SK-N-SH (cell line): ENCODE measurements at regions not wholly inside any gene's neighbourhood (a gene's known extent, or its start where the extent isn't known, plus 50 kb on each side); places are given as distances from the start of the nearest gene placed in this dataset.
"Not testable (repeated sequence)": the region's sequence is repeated elsewhere in the genome, so short reads cannot be mapped to it uniquely, and the experiment has no call there.

ENCODE experiments used
- CTCF ChIA-PET: fragments of 300-600, 350-600 bp; formaldehyde crosslinking; extraction: SDS; loops from one replicate; lab custom pipeline; 2021; lab: Yijun Ruan, JAX
- POLR2A ChIA-PET: fragments of 350-600 bp; sonication (Branson Sonifier 250); formaldehyde crosslinking; extraction: SDS; loops from one replicate; lab custom pipeline; 2020; ENCODE audit warnings: antibody characterized with exemption, inconsistent platforms; lab: Yijun Ruan, JAX
- DNase-seq: peaks from one replicate; pipeline ENCODE4 v3.0.0; 2012
- H2AFZ ChIP-seq: fragments of 200-600 bp; sonication (generic); 2 replicates; pipeline ENCODE4 v1.8.1; 2016; ENCODE audit warnings: antibody characterized with exemption, mild to moderate bottlenecking, low read depth
- H3F3A ChIP-seq: fragments of 200-600 bp; sonication (generic); replicated peaks from 2 replicates; pipeline ENCODE3; 2016; ENCODE audit warnings: antibody characterized with exemption, mild to moderate bottlenecking; ENCODE audit not compliant: insufficient read depth
- H3K27ac ChIP-seq, 2 experiments: fragments of 200-500 bp in 1 of 2; fragments of 200-600 bp in 1 of 2; sonication (Bioruptor generic) in 1 of 2; sonication (generic), shearing (Covaris generic) in 1 of 2; 2 replicates each; pipeline versions ENCODE4 v1.5.1 to v1.6.1; 2014 to 2016; ENCODE audit warnings: low read depth in 2 of 2, inconsistent platforms in 1 of 2, low read length in 1 of 2, mild to moderate bottlenecking in 1 of 2, mixed read lengths in 1 of 2
- H3K27me3 ChIP-seq: fragments of 200-600 bp; sonication (generic), shearing (Covaris generic); 2 replicates; pipeline ENCODE4 v1.6.1; 2016; ENCODE audit warnings: mixed run types; ENCODE audit not compliant: insufficient read depth
- H3K36me3 ChIP-seq, 2 experiments: fragments of 200-500 bp in 1 of 2; fragments of 200-600 bp in 1 of 2; sonication (Bioruptor generic) in 1 of 2; sonication (generic) in 1 of 2; replicated peaks in 1 of 2; 2 replicates each; pipeline versions ENCODE3 to v1.5.1; 2014 to 2016; ENCODE audit warnings: low read length in 1 of 2, mild to moderate bottlenecking in 1 of 2; ENCODE audit not compliant: insufficient read depth in 2 of 2, control insufficient read depth in 1 of 2
- H3K4me1 ChIP-seq, 2 experiments: fragments of 200-500 bp in 1 of 2; fragments of 200-600 bp in 1 of 2; sonication (Bioruptor generic) in 1 of 2; sonication (generic), shearing (Covaris generic) in 1 of 2; 2 replicates each; pipeline versions ENCODE4 v1.5.1 to v1.6.1; 2014 to 2016; ENCODE audit warnings: low read depth in 1 of 2, low read length in 1 of 2, mixed run types in 1 of 2; ENCODE audit not compliant: insufficient read depth in 2 of 2, control insufficient read depth in 1 of 2
- H3K4me2 ChIP-seq: fragments of 200-600 bp; sonication (generic), shearing (Covaris generic); 2 replicates; pipeline ENCODE4 v1.6.1; 2017; ENCODE audit warnings: mixed run types
- H3K4me3 ChIP-seq, 2 experiments: fragments of 200-500 bp in 1 of 2; fragments of 200-600 bp in 1 of 2; sonication (Bioruptor generic) in 1 of 2; sonication (generic), shearing (Covaris generic) in 1 of 2; 2 replicates each; pipeline versions ENCODE4 v1.5.1 to v1.8.1; 2014 to 2016; ENCODE audit warnings: low read depth in 2 of 2, inconsistent platforms in 1 of 2, low read length in 1 of 2, mild to moderate bottlenecking in 1 of 2, mixed read lengths in 1 of 2, moderate library complexity in 1 of 2
- H3K79me2 ChIP-seq: fragments of 200-600 bp; sonication (generic); 2 replicates; pipeline ENCODE4 v1.8.1; 2017; ENCODE audit warnings: mild to moderate bottlenecking; ENCODE audit not compliant: insufficient read depth
- H3K9ac ChIP-seq: fragments of 200-600 bp; sonication (generic); 2 replicates; pipeline ENCODE4 v1.6.1; 2017; ENCODE audit warnings: mixed run types
- H3K9me2 ChIP-seq: fragments of 200-600 bp; sonication (generic); 2 replicates; pipeline ENCODE4 v1.6.1; 2017; ENCODE audit warnings: mixed run types
- H3K9me3 ChIP-seq: fragments of 200-600 bp; sonication (generic); 2 replicates; pipeline ENCODE4 v1.6.1; 2017; ENCODE audit warnings: mixed run types, mild to moderate bottlenecking, moderate library complexity
- H4K20me1 ChIP-seq: fragments of 200-600 bp; sonication (generic); 2 replicates; pipeline ENCODE4 v1.6.1; 2017; ENCODE audit warnings: mild to moderate bottlenecking, mixed run types; ENCODE audit not compliant: insufficient read depth
- EZH2phosphoT487 ChIP-seq: fragments of 200-600 bp; sonication (generic); IDR thresholded peaks from 2 replicates; pipeline ENCODE4 v1.6.1; 2017; ENCODE audit warnings: low read depth, mixed run types, mild to moderate bottlenecking, antibody characterized with exemption, moderate library complexity, borderline replicate concordance
- FOXJ3 ChIP-seq: sonication (generic); formaldehyde crosslinking; IDR thresholded peaks from 2 replicates; pipeline ENCODE4 v1.5.1; 2020; ENCODE audit warnings: mild to moderate bottlenecking, missing genetic modification reagents
- FOXM1 ChIP-seq: IDR thresholded peaks from 2 replicates; pipeline ENCODE4 v1.4.0; 2012; ENCODE audit warnings: low read depth, mild to moderate bottlenecking
- IRF3 ChIP-seq: fragments of 150-350 bp; IDR thresholded peaks from 2 replicates; pipeline ENCODE4 v1.6.1; 2016; ENCODE audit warnings: mild to moderate bottlenecking, low read depth, low read length
- JUND ChIP-seq: IDR thresholded peaks from 2 replicates; pipeline ENCODE4 v1.4.0; 2012
- MAX ChIP-seq: IDR thresholded peaks from 2 replicates; pipeline ENCODE4 v1.4.0; 2012; ENCODE audit warnings: low read depth
- MEF2A ChIP-seq: IDR thresholded peaks from 2 replicates; pipeline ENCODE4 v1.4.0; 2012; ENCODE audit warnings: low read depth, borderline replicate concordance
- MXI1 ChIP-seq: IDR thresholded peaks from 2 replicates; pipeline ENCODE4 v1.6.1; 2012; ENCODE audit warnings: mild to moderate bottlenecking, low read depth, low read length, improper control_type of control experiment
- NRF1 ChIP-seq: IDR thresholded peaks from 2 replicates; pipeline ENCODE4 v1.6.1; 2012; ENCODE audit warnings: low read depth, mild to moderate bottlenecking, low read length
- RAD21 ChIP-seq: IDR thresholded peaks from 2 replicates; pipeline ENCODE4 v1.6.1; 2012; ENCODE audit warnings: mild to moderate bottlenecking, low read length
- REST ChIP-seq: IDR thresholded peaks from 2 replicates; pipeline ENCODE4 v1.6.1; 2012; ENCODE audit warnings: mild to moderate bottlenecking, low read depth, low read length, moderate library complexity
- SMC3 ChIP-seq: IDR thresholded peaks from 2 replicates; pipeline ENCODE4 v1.6.1; 2012; ENCODE audit warnings: low read depth, low read length, improper control_type of control experiment
- TEAD4 ChIP-seq: IDR thresholded peaks from 2 replicates; pipeline ENCODE4 v1.4.0; 2012; ENCODE audit warnings: mild to moderate bottlenecking, borderline replicate concordance; ENCODE audit not compliant: insufficient read depth
- USF1 ChIP-seq: IDR thresholded peaks from 2 replicates; pipeline ENCODE4 v1.4.0; 2012; ENCODE audit warnings: low read depth, borderline replicate concordance
- YY1 ChIP-seq: IDR thresholded peaks from 2 replicates; pipeline ENCODE4 v1.4.0; 2012; ENCODE audit warnings: low read depth, mild to moderate bottlenecking
- ZBTB33 ChIP-seq: IDR thresholded peaks from 2 replicates; pipeline ENCODE4 v1.4.0; 2012; ENCODE audit warnings: low read depth, borderline replicate concordance
- WGBS: methylation state at CpG from one replicate; pipeline ENCODE4 v1.1.6; 2017; ENCODE audit warnings: low lambda C conversion rate; 5-methylcytosine and 5-hydroxymethylcytosine counted together

GRCh38 chr2:58699411-58699810 lies 458.3 kb upstream of the FANCL start:
- H3K4me2 ChIP-seq, result no peak overlapping the region
- no peaks in the 10 kb centered on the region for H3K27me3 ChIP-seq
- no peaks in the 10 kb centered on the region for H3K9me3 ChIP-seq
- POLR2A ChIA-PET, result no interaction called here
- no peak overlapping the region for H3K27ac ChIP-seq
- no peak overlapping the region for H2AFZ ChIP-seq
- DNase-seq, result no peak
- no peaks in the 10 kb centered on the region for H3K9me2 ChIP-seq
- no peaks in the 10 kb centered on the region for H3K4me1 ChIP-seq
- no peak overlapping the region for H3K9ac ChIP-seq
- H3K79me2 ChIP-seq, result no peaks in the 10 kb centered on the region
- H4K20me1 ChIP-seq, result no peaks in the 10 kb centered on the region
- H3K36me3 ChIP-seq, result no peaks in the 10 kb centered on the region
- no peaks in the 10 kb centered on the region for H3F3A ChIP-seq
- TF ChIP-seq SMC3 (no peak), MXI1 (no peak), REST (no peak), YY1 (no peak), JUND (no peak), MEF2A (no peak), MAX (no peak)
- no peak overlapping the region for H3K4me3 ChIP-seq
- WGBS, result 19% methylated on average over 3 of the region's 3 CpGs
- CTCF ChIA-PET, result no interaction called here

GRCh38 chr2:58698620-58699019 lies 457.5 kb upstream of the FANCL start:
- WGBS, result 48% methylated on average over 4 of the region's 4 CpGs
- Histone ChIP-seq H3K9me2 (no peaks in the 10 kb centered on the region), H3K79me2 (no peaks in the 10 kb centered on the region), H3K27ac (no peak overlapping the region), H3K27me3 (no peaks in the 10 kb centered on the region), H3K4me1 (no peaks in the 10 kb centered on the region), H2AFZ (no peak overlapping the region), H3K9ac (no peak overlapping the region), H3K4me2 (no peak overlapping the region), H3F3A (no peaks in the 10 kb centered on the region), H3K36me3 (no peaks in the 10 kb centered on the region), H3K9me3 (no peaks in the 10 kb centered on the region), H3K4me3 (no peak overlapping the region)
- POLR2A ChIA-PET, result no interaction called here
- CTCF ChIA-PET, result interaction anchor here (1.4 kb wide), 1 partner anchor 10 kb away, joined by 3 read pairs; no protein-coding TSS in a partner anchor
- no peak for TF ChIP-seq NRF1
- no peak for TF ChIP-seq ZBTB33
- no peak for TF ChIP-seq USF1
- TF ChIP-seq FOXM1, result no peak
- TF ChIP-seq EZH2phosphoT487, result no peak
- no peak for TF ChIP-seq TEAD4
- TF ChIP-seq FOXJ3 (CRISPR knock-in tag), result no peak
- no peak for TF ChIP-seq IRF3
- TF ChIP-seq JUND, result no peak
- no peak for TF ChIP-seq RAD21
- TF ChIP-seq, all 33 proteins: peak for 0
- DNase-seq, result no peak
- H4K20me1 ChIP-seq, result no peaks in the 10 kb centered on the region

GRCh38 chr2:58694114-58694513 lies 453.0 kb upstream of the FANCL start:
- H3K4me1 ChIP-seq, H3K4me2 ChIP-seq, POLR2A ChIA-PET, DNase-seq, H3K27ac ChIP-seq, H3K4me3 ChIP-seq, H3F3A ChIP-seq, H3K9me2 ChIP-seq, H4K20me1 ChIP-seq, H3K36me3 ChIP-seq, H2AFZ ChIP-seq, H3K79me2 ChIP-seq, H3K9me3 ChIP-seq, H3K9ac ChIP-seq, H3K27me3 ChIP-seq: not testable (repeated sequence)
- WGBS, result 53% methylated on average over 2 of the region's 2 CpGs
- CTCF ChIA-PET, result interaction anchor here (0.6 to 1.3 kb wide), 2 partner anchors 13 to 613 kb away, joined by 3 to 4 read pairs; no protein-coding TSS in a partner anchor
